ENCODE measurements at regions not wholly inside any gene's neighbourhood (a gene's known extent, or its start where the extent isn't known, plus 50 kb on each side); places are given as distances from the start of the nearest gene placed in this dataset.
"Not testable (repeated sequence)": the region's sequence is repeated elsewhere in the genome, so short reads cannot be mapped to it uniquely, and the experiment has no call there.

DNA sequence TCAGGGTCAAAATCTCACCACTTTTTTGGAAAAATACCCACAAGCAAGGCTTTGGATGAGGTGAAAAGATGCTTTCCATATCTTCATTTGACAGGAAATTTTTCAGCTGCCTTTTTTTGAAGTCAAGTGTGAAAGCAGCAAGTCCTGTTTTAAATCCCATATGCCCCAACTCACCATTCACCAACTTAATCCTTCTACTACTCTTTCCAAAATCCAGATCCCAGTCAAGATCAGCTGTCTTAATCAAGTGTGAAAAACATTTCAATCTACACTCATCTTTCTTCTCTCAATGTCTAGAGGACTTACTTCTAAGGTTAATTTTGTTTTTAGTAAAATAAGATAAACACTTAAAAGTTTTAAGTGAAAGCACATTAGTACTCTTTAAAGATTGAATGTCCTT, 128.4 kb upstream of the CEP126 start:
- DNase-seq (ENCODE audit: low read depth in 1 of 2, low spot score in 1 of 2) = no peak
- Histone ChIP-seq H3K9me3 (ENCODE audit: low read depth) (no peaks in the 10 kb centered on the region), H3K27ac (no peak overlapping the region), H3K27me3 (no peaks in the 10 kb centered on the region), H3K4me3 (no peak overlapping the region), H3K36me3 (no peaks in the 10 kb centered on the region), H3K4me1 (ENCODE audit: low read depth) (no peaks in the 10 kb centered on the region)
- TF ChIP-seq, protein P1, sequence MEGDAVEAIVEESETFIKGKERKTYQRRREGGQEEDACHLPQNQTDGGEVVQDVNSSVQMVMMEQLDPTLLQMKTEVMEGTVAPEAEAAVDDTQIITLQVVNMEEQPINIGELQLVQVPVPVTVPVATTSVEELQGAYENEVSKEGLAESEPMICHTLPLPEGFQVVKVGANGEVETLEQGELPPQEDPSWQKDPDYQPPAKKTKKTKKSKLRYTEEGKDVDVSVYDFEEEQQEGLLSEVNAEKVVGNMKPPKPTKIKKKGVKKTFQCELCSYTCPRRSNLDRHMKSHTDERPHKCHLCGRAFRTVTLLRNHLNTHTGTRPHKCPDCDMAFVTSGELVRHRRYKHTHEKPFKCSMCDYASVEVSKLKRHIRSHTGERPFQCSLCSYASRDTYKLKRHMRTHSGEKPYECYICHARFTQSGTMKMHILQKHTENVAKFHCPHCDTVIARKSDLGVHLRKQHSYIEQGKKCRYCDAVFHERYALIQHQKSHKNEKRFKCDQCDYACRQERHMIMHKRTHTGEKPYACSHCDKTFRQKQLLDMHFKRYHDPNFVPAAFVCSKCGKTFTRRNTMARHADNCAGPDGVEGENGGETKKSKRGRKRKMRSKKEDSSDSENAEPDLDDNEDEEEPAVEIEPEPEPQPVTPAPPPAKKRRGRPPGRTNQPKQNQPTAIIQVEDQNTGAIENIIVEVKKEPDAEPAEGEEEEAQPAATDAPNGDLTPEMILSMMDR (IDR thresholded peaks at IDR 0.05; ENCODE audit: low read depth, low read length) = no peak

DNA sequence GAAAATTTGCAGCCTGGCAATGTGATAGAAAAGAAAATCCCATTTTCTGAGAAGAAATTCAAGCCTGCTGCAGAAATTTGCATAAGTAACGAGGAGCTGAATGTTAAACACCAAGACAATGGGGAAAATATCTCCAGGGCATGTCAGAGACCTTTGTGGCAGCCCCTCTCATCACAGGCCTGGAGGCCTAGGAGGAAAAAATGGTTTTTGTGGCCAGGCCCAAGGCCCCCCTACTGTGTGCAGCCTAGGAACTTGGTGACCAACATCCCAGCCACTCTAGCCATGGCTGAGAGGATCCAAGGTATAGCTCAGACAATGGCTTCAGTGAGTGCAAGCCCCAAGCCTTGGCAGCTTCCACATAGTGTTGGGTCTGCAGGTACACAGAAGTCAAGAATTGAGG, 135.6 kb upstream of the CEP126 start:
- H3K9me3 ChIP-seq (ENCODE audit: low read depth); H3K4me1 ChIP-seq (ENCODE audit: low read depth); H3K36me3 ChIP-seq; H3K27me3 ChIP-seq; H3K4me3 ChIP-seq; DNase-seq (ENCODE audit: low read depth in 1 of 2, low spot score in 1 of 2); H3K27ac ChIP-seq: not testable (repeated sequence)

DNA sequence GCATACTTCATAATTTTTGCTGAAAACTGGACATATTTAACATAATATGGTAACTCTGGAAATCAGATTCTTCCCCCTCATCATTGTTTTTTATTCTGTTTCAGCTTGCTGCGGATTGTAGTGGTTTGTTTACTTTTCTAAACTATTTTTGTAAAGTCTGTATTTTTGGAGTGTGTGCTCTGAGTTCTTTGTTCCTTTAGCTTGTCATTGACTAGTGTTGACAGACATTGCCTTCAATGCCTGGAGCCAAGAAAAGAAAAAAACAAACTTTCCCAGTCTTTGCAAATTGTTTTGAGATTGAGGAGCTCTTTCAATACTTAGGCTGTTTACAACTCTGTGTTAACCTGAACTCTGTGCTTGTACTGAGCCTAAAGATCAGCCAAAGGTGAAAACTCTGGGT, 137.3 kb upstream of the CEP126 start:
- Histone ChIP-seq H3K27me3 (no peaks in the 10 kb centered on the region), H3K4me1 (ENCODE audit: low read depth) (no peaks in the 10 kb centered on the region), H3K27ac (no peak overlapping the region), H3K4me3 (no peak overlapping the region), H3K9me3 (ENCODE audit: low read depth) (no peaks in the 10 kb centered on the region), H3K36me3 (no peaks in the 10 kb centered on the region)
- TF ChIP-seq, protein P1 (IDR thresholded peaks at IDR 0.05; ENCODE audit: low read depth, low read length) = no peak
- no peak for DNase-seq (ENCODE audit: low read depth in 1 of 2, low spot score in 1 of 2)

DNA sequence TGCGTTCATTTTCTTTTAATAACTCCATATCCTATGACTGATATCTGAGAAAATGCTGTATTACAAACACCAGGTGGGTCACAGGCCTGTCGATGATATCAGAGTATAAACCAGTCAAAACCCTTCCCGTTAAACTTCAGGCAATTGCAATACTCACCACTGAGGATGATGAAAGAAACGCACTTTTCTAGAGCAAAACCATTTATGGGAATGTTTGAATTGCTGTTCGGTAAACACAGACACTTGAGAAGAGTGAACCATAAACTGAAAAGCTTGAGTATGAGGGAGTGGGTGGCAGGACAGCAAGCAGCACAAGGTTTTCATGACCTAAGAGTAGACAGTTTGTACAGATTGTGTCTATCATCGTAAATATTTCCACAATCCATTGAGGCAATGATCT, 139.8 kb upstream of the CEP126 start:
- Histone ChIP-seq H3K27me3 (no peaks in the 10 kb centered on the region), H3K4me3 (no peak overlapping the region), H3K36me3 (no peaks in the 10 kb centered on the region), H3K4me1 (ENCODE audit: low read depth) (no peaks in the 10 kb centered on the region), H3K9me3 (ENCODE audit: low read depth) (no peaks in the 10 kb centered on the region), H3K27ac (no peak overlapping the region)
- DNase-seq (ENCODE audit: low read depth in 1 of 2, low spot score in 1 of 2) = no peak
- TF ChIP-seq, protein P1 (IDR thresholded peaks at IDR 0.05; ENCODE audit: low read depth, low read length) = no peak

DNA sequence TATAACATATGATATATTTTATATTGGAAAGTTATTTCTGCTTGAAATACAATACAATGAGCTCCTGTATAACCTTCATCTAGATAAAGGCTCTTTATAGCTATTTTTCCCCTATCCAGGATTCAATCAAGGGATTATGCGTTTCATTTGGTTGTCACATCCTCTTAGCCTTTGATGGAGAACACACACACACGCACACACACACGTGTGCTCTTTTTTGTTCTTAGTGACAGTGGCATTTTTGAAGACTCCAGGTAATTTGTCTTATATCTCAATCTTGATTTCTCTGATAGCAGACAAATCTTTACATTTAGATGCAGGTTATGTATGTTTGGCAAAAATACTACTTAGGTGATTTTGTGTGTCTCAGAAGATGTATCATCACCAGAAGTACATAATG, 144.2 kb upstream of the CEP126 start:
- H3K27me3 ChIP-seq = no peaks in the 10 kb centered on the region
- TF ChIP-seq, protein P1 (IDR thresholded peaks at IDR 0.05; ENCODE audit: low read depth, low read length) = no peak

DNA sequence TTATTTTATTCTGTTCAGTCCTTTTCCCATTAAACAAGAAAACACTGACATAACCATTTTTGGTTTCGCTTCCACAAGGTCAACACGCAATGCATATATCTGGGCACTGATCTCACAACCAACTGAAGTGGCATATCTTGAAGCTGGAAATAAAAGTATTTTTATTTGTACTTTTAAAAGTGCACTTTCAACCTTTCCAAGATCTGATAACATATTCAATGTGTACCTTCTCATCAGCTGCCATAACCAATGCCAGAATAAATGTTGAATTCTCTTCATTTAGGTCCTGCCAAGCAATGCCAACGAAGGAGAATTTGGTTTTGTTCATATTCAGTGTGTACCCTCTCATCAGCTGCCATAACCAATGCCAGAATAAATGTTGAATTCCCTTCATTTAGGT, 148.9 kb upstream of the CEP126 start:
- no peaks in the 10 kb centered on the region for H3K9me3 ChIP-seq (ENCODE audit: low read depth)
- no peaks in the 10 kb centered on the region for H3K4me1 ChIP-seq (ENCODE audit: low read depth)
- no peaks in the 10 kb centered on the region for H3K27me3 ChIP-seq
- TF ChIP-seq, protein P1 (IDR thresholded peaks at IDR 0.05; ENCODE audit: low read depth, low read length) = no peak
- no peak overlapping the region for H3K4me3 ChIP-seq
- DNase-seq (ENCODE audit: low read depth in 1 of 2, low spot score in 1 of 2) = no peak
- H3K27ac ChIP-seq = no peak overlapping the region
- H3K36me3 ChIP-seq = no peaks in the 10 kb centered on the region

More for the DNA sequence above, 144.2 kb upstream of the CEP126 start:
- H3K4me1 ChIP-seq (ENCODE audit: low read depth) = no peaks in the 10 kb centered on the region
- no peak overlapping the region for H3K4me3 ChIP-seq
- H3K27ac ChIP-seq = no peak overlapping the region
- no peaks in the 10 kb centered on the region for H3K9me3 ChIP-seq (ENCODE audit: low read depth)
- DNase-seq (ENCODE audit: low read depth in 1 of 2, low spot score in 1 of 2) = no peak
- H3K36me3 ChIP-seq = no peaks in the 10 kb centered on the region

Data from cardiac muscle cell (in vitro differentiated cells and primary cell).